Right lobe of liver (tissue), 6 donors: ENCODE measurements at regions not wholly inside any gene's neighbourhood (a gene's known extent, or its start where the extent isn't known, plus 50 kb on each side); places are given as distances from the start of the nearest gene placed in this dataset.

Experiments used
- ATAC-seq, 4 donors: fragments of 200-7000 bp; cut with Tn5 transposase; one replicate each; pipeline ENCODE4 v1.9.1; 2020; ENCODE audit warnings: mild to moderate bottlenecking in 4 of 4, moderate library complexity in 4 of 4
- DNase-seq, 3 donors: peaks; one replicate each; pipeline ENCODE4 v3.0.0-alpha.2; 2020
- H3K27ac ChIP-seq, 3 donors: fragments of 200-600 bp; one replicate each; pipeline ENCODE4 v1.8.0; 2022
- H3K27me3 ChIP-seq, 2 donors: fragments of 200-600 bp; one replicate each; pipeline ENCODE4 v1.8.0; 2022
- H3K36me3 ChIP-seq, 4 donors: fragments of 200-600 bp; sonication (generic) in 1 of 4; one replicate each; pipeline versions ENCODE4 v1.5.1 to v1.8.0; 2017 to 2022; ENCODE audit warnings: control low read depth in 1 of 4
- H3K4me1 ChIP-seq, 4 donors: fragments of 200-600 bp; sonication (generic) in 1 of 4; one replicate each; pipeline versions ENCODE4 v1.5.1 to v1.8.0; 2017 to 2022; ENCODE audit warnings: control low read depth in 1 of 4
- H3K4me3 ChIP-seq, 3 donors: fragments of 200-600 bp; one replicate each; pipeline ENCODE4 v1.8.0; 2022
- H3K9me3 ChIP-seq, 4 donors: fragments of 200-600 bp; sonication (generic) in 1 of 4; one replicate each; pipeline versions ENCODE4 v1.5.1 to v1.8.0; 2017 to 2022; ENCODE audit warnings: control low read depth in 1 of 4
- CTCF ChIP-seq, 4 donors: fragments of 200-600 bp in 3 of 4; fragments of 450-650 bp in 1 of 4; IDR thresholded peaks; one replicate each; pipeline versions ENCODE4 v1.5.1 to v1.8.0; 2016 to 2022; ENCODE audit warnings: antibody characterized with exemption in 4 of 4, mild to moderate bottlenecking in 2 of 4
- POLR2A ChIP-seq: fragments of 450-650 bp; IDR thresholded peaks from one replicate; pipeline ENCODE4 v1.6.1; 2017; ENCODE audit warnings: antibody characterized with exemption, mild to moderate bottlenecking
- WGBS: methylation state at CpG from one replicate; pipeline ENCODE4 v1.1.6; 2018; ENCODE audit warnings: low coverage, low lambda C conversion rate; ENCODE audit not compliant: insufficient coverage; ENCODE audit errors: missing lambda C conversion rate; 5-methylcytosine and 5-hydroxymethylcytosine counted together
- intact Hi-C, 2 donors: fragments of 100-400 bp; cut with DNase I; formaldehyde crosslinking; loops; one replicate each; pipeline versions ENCODE4 v1.11.2 to v1.14.1; 2022
- donor health status: DM: no; HTN: yes; CAD: no.
- donor health status: DM: no; HTN: no; CAD: no.
- donor health status: DM: no; HTN: no; CAD: no.
- donor health status: DM: no; HTN: yes; CAD: no.
- donor health status: DM: no; HTN: yes; CAD: no.

DNA sequence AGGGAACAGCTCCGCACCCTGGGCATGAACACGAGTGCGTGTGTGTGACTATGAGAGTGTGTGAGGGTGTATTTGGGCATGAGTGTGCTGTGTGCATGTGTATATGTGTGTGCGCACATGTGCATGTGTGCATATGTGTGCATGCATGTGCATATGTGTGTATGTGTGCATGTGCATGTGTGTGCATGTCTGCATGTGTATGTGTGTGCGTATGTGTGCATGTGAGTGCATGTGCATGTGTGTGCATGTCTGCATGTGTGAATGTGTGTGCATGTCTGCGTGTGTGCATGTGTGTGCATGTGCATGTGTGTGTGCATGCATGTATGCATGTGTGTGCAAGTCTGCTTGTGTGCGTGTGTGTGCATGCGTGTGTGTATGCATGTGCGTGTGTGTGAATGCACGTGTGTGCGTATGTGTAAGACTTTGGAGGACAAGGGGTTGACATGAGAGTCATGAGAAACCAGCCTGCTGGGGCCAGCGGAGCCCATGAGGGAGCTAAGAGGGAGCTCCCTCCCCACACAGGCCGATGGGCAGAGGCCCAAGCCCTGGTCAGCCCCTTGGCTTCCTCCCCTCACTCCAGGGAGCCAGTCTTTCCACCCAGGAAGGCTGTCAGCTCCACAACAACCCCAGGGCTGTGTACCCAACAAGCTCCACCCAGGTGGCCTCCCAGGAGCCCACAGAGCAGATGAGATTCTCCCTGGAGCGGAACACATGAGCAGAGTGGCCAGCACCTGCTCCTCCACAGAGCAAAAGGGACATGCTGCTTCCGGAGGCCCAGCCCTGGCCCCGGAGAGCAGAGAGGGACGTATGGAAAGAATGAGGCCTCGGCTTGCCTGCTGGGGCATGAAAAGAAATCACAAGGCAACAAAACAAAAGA lies 142.5 kb upstream of the PPP2R2D start:
- whole genome bisulfite sequencing: 90% methylated on average over 15 of the region's 18 CpGs

DNA sequence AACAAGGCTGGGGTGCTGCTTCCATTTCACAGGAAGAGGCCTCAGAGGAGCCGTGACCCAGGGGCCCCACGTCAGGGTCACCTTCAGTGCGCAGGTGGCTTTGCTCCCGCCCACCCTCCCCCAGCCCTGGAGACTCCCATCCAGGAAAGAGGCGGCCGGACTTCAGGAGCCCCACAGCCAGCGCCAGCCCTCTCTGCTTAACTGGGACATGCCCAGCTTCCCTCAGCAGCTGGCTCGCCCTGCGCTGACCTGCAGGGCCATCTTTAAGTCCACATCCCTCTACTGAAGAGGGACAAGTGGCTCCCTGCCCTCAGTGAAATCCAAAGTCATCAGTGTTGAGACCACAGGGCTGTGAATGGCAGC lies 141.9 kb upstream of the PPP2R2D start:
- Histone ChIP-seq H3K9me3 (no peaks in the 10 kb centered on the region), H3K4me3 (no peak overlapping the region), H3K27me3 (no peaks in the 10 kb centered on the region), H3K36me3 (no peaks in the 10 kb centered on the region), H3K4me1 (no peaks in the 10 kb centered on the region), H3K27ac (no peak overlapping the region)
- no peak for TF ChIP-seq POLR2A
- no peak for TF ChIP-seq CTCF (IDR thresholded peaks at IDR 0.05)
- ATAC-seq (no peak), DNase-seq (no peak)
- no CpG with 5 or more reads among the region's 9 CpGs for WGBS
- intact Hi-C loops: no loop called here

More for the DNA sequence above, 142.5 kb upstream of the PPP2R2D start:
- H3K9me3 ChIP-seq: no peaks in the 10 kb centered on the region
- DNase-seq (no peak), ATAC-seq (peak in 1 of 4 donors; percentile 15)
- no peaks in the 10 kb centered on the region for H3K4me1 ChIP-seq
- H3K27ac ChIP-seq: no peak overlapping the region
- intact Hi-C loops: no loop called here
- no peaks in the 10 kb centered on the region for H3K36me3 ChIP-seq
- no peak for TF ChIP-seq CTCF (IDR thresholded peaks at IDR 0.05)
- TF ChIP-seq POLR2A: no peak
- no peaks in the 10 kb centered on the region for H3K27me3 ChIP-seq
- no peak overlapping the region for H3K4me3 ChIP-seq

DNA sequence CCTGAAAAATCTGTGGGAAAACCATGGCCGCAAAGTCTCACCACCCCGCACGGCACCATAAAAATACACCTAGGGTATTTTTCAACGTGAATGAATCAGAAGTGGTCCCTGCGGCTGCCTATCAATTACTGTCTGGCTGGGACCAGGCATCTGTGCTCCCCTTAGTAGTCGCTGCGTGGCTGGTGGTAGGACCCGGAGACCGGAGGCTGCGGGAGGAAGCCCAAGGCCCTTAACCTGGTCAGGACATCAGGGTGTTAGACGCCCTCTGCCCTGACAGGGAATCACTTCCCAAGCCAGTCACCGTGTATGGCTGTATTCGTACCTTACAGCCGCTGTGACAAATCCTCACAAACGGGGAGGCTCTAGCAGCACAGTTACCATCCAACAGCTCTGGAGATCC lies 141.5 kb upstream of the PPP2R2D start:
- no peaks in the 10 kb centered on the region for H3K27me3 ChIP-seq
- H3K4me1 ChIP-seq: no peaks in the 10 kb centered on the region
- no peaks in the 10 kb centered on the region for H3K9me3 ChIP-seq
- intact Hi-C loops: no loop called here
- WGBS: 98% methylated on average over 8 of the region's 15 CpGs
- ATAC-seq (no peak), DNase-seq (no peak)
- H3K4me3 ChIP-seq: no peak overlapping the region
- TF ChIP-seq POLR2A: no peak
- no peak for TF ChIP-seq CTCF (IDR thresholded peaks at IDR 0.05)
- H3K27ac ChIP-seq: no peak overlapping the region
- no peaks in the 10 kb centered on the region for H3K36me3 ChIP-seq

DNA sequence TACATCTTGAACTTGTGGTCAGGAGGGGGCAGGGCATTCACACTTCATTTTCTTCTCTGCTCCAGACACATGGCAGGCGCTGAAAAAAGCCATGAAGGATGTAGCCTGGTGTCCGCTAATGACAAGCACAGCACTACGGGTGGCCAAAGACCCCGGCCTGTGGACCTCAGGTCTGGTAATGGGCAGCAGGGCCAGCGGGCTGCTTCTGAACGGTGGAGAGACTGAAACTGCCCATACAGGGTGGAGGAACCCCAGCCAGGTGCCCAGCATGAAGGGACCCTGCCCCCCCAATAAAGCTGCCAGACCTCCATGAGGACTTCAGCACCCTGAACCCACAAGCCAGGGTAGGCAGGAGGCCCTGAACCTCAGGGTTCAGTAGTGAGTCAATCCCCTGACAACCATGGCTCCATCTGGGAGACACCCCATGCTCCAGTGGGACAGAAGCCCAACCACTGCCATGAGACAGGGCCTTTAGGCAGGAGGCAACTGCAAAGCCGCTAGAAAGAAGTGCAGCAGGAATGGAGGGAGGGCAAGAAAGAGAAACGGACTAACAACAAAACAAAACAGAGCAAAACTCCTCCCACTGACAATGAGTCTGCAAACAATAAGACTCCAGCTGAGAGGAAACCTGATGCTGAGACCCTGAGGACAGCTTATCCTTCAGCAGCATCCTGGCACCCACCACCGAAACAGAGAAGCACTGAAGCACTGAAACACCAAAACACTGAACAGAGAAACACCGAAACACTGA lies 140.2 kb upstream of the PPP2R2D start:
- ATAC-seq (no peak), DNase-seq (no peak)
- intact Hi-C loops: no loop called here
- WGBS: 68% methylated on average over 5 of the region's 10 CpGs
- H3K27me3 ChIP-seq: no peaks in the 10 kb centered on the region
- H3K27ac ChIP-seq: no peak overlapping the region
- H3K4me3 ChIP-seq: no peak overlapping the region
- no peaks in the 10 kb centered on the region for H3K9me3 ChIP-seq
- H3K36me3 ChIP-seq: no peaks in the 10 kb centered on the region
- no peak for TF ChIP-seq POLR2A
- no peak for TF ChIP-seq CTCF (IDR thresholded peaks at IDR 0.05)
- H3K4me1 ChIP-seq: no peaks in the 10 kb centered on the region
